Head of caudate nucleus (tissue), 42 donors: ENCODE measurements at regions not wholly inside any gene's neighbourhood (a gene's known extent, or its start where the extent isn't known, plus 50 kb on each side); places are given as distances from the start of the nearest gene placed in this dataset.
"Not testable (repeated sequence)": the region's sequence is repeated elsewhere in the genome, so short reads cannot be mapped to it uniquely, and the experiment has no call there.

ENCODE experiments used
- DNase-seq, 42 donors: peaks; one replicate each; pipeline versions ENCODE4 v3.0.0 to v3.0.0-alpha.2; 2020 to 2021; ENCODE audit warnings: mixed read lengths in 7 of 42
- intact Hi-C: fragments of 100-400 bp; cut with DNase I; formaldehyde crosslinking; loops from one replicate; pipeline ENCODE4 v1.15.0; 2022

DNA sequence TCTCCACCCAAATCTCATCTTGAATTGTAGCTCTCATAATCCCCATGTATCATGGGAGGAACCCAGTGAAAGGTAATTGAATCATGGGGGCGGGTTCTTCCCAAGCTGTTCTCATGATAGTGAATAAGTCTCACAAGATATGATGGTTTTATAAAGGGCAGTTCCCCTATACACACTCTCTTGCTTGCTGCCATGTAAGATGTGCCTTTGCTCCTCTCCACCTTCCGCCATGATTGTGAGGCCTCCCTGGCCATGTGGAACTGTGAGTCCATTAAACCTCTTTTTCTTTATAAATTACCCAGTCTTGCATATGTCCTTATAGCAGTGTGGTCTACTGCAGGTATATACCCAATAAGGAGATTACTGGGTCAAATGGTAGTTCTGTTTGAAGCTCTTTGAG, 61.3 kb upstream of the ALOX12 start:
- DNase-seq, intact Hi-C loops: not testable (repeated sequence)

DNA sequence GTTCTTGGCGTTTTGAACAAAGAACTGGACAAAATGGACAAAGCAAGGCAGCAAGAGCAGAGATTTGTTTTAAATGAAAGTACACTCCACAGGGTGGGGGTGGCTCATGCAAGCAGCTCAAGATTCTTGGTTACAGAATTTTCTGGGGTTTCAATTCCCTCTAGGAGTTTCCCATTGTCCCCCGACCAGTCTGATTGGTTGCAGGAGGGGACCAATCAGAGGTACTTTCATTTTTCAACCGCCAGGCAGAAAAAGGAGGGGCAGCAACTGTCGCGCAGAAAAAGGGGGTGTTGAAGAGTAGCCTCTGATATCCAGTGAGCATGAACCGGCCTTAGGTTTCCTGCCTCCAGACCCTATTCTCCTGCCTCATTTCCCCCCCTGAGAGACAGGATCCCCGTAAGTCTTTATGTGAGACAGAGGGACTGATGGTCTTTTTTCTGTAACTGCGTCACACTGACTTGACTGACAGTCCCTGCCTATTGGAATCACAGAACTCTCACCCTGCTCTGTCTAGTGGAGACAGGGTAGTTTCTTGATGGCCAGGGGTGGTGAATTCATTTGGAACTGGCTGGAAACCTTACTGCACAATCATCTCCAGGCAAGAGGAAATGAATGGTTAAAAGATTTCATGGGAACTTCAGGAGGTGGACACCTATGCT, 59.4 kb upstream of the ALOX12 start:
- intact Hi-C loops: no loop called here
- peak in 40 of 42 donors; percentile 12 to 82 (median 51) for DNase-seq

DNA sequence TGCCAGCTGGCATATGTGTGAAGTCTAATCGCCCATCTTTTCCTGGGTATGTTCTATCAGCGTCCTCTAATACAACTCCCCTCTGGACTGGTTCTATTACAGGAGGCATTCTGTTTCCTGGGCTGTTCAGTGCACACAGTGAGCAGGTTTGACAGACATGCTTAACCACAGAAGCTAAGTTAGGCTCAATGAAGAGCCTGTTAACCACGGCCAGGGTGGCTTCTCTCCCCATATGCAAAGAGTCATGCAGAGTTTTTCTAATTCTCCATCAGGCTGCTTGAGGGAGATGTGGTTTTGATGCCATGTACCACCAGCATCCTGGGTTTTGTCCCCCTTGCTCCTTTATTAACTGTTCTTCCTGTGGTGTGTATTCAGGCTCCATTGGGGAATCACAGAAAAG, 57.2 kb upstream of the ALOX12 start:
- intact Hi-C loops: no loop called here
- no peak for DNase-seq

DNA sequence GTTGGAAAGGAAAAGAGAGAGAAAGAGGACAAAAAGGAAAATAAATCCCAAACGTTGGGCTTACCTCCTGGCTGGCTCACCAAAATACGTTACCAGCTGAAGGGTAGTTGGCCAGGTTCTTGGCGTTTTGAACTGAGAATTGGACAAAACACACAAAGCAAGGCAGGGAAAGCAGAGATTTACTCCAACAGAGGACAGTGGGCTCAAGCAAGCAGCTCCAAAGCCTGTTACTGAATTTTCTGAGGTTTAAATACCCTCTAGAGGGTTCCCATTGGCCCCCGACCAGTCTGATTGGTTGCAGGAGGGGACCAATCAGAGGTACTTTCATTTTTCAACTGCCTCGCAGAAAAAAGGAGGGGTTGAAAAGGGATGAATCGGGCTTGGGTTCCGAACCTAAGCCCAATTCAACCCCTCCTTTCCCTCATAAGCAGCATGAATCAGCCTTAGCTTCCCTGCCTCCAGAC, 55.6 kb upstream of the ALOX12 start:
- peak in 33 of 42 donors; percentile 10 to 76 (median 38) for DNase-seq
- intact Hi-C loops: no loop called here

DNA sequence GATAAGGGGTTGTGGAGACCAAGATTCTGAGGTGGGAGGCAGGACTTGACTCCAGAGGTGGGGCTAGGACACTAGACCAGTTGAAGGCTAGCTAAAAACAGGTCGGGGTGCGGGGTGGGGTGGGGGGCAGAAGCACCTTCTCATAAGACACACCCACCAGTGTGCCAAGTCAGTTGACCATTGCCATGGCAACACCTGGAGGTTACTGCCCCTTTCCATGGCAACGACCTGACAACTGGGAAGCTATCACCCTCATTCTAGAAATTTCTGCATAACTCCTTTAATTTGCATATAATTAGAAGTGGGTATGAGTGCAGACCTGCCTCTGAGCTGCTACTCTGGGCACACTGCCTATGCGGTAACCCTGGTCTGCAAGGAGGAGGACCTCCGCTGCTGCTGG, 53.9 kb upstream of the ALOX12 start:
- intact Hi-C loops: no loop called here
- DNase-seq: no peak

DNA sequence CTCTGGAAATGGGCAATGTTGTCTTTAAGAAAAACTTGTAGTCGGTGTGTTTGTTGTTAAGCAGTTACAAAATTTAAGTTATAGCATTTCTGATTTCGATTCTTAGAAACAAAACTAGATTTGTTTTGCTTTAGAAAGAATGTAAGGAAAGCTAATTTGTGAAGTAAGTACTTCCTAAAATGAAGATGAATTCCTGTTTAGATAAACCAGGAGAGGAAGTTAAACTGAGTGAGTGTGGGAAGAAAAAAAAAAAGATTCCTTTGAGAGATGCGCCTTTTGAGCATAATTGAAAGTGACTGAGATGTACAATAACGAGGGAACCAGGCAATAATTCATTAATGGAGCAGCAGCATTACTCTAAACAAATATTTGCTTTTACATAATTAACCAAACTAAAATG, 52.4 kb upstream of the ALOX12 start:
- intact Hi-C loops: no loop called here
- no peak for DNase-seq
